ENCODE measurements at regions not wholly inside any gene's neighbourhood (a gene's known extent, or its start where the extent isn't known, plus 50 kb on each side); places are given as distances from the start of the nearest gene placed in this dataset.

- TF ChIP-seq, protein P1, sequence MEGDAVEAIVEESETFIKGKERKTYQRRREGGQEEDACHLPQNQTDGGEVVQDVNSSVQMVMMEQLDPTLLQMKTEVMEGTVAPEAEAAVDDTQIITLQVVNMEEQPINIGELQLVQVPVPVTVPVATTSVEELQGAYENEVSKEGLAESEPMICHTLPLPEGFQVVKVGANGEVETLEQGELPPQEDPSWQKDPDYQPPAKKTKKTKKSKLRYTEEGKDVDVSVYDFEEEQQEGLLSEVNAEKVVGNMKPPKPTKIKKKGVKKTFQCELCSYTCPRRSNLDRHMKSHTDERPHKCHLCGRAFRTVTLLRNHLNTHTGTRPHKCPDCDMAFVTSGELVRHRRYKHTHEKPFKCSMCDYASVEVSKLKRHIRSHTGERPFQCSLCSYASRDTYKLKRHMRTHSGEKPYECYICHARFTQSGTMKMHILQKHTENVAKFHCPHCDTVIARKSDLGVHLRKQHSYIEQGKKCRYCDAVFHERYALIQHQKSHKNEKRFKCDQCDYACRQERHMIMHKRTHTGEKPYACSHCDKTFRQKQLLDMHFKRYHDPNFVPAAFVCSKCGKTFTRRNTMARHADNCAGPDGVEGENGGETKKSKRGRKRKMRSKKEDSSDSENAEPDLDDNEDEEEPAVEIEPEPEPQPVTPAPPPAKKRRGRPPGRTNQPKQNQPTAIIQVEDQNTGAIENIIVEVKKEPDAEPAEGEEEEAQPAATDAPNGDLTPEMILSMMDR (conservative IDR thresholded peaks at IDR 0.05): no peak
- TF ChIP-seq EZH2 (IDR thresholded peaks at IDR 0.05; ENCODE audit: low read depth): no peak
These were observed 149.0 kb upstream of the RUNX3 start for GRCh38 chr1:25079048-25079447.

Data from PC-9 (cell line).